H1 (cell line): ENCODE measurements at regions not wholly inside any gene's neighbourhood (a gene's known extent, or its start where the extent isn't known, plus 50 kb on each side); places are given as distances from the start of the nearest gene placed in this dataset.

Experiments used
- CTCF ChIP-seq, 3 experiments: IDR thresholded peaks; 1 replicate in 2 of 3; 2 replicates in 1 of 3; pipeline versions ENCODE4 v1.5.1 to v1.6.1; 2011; ENCODE audit warnings: low read length in 3 of 3, mild to moderate bottlenecking in 3 of 3, inconsistent platforms in 2 of 3, low read depth in 1 of 3, moderate library complexity in 1 of 3; ENCODE audit not compliant: insufficient read depth in 1 of 3; ENCODE audit errors: control extremely low read depth in 1 of 3
- JUND ChIP-seq: IDR thresholded peaks from 2 replicates; pipeline ENCODE4 v1.6.1; 2011; ENCODE audit warnings: mild to moderate bottlenecking, improper control_type of control experiment, low read length

GRCh38 chr6:155779456-155779855, 323.8 kb upstream of the NOX3 start (continued):
- no peak for TF ChIP-seq JUND
- no peak for TF ChIP-seq CTCF (IDR thresholded peaks at IDR 0.05; ENCODE audit: control extremely low read depth in 1 of 3, insufficient read depth in 1 of 3, low read depth in 1 of 3, low read length in 3 of 3)
- TF ChIP-seq, all 59 proteins: peak for 0
